ENCODE measurements at regions not wholly inside any gene's neighbourhood (a gene's known extent, or its start where the extent isn't known, plus 50 kb on each side); places are given as distances from the start of the nearest gene placed in this dataset.
A peak's percentile ranks its signal among the peaks of the same experiment; 100 is the strongest.
"Not testable (repeated sequence)": the region's sequence is repeated elsewhere in the genome, so short reads cannot be mapped to it uniquely, and the experiment has no call there.

DNA sequence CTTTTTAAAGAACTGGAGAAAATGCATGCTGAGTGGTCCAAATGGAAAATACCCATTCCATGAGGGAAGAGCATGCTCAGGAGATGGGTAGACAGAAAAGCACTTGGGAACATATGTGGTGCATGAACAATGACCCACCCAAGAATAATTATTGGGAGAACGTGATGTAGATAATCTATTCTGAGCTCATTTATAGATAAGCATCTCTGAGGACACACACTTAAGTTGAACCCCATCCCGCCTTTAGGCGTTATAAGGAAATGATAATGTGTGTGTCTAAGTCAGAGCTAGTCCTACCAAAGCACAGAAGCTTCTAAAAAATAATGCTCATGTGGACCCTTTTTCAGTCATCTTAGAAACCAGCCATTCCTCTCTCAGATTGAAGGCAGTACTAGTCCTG is 189.9 kb downstream of the KTN1 start:
- no peak for DNase-seq

DNA sequence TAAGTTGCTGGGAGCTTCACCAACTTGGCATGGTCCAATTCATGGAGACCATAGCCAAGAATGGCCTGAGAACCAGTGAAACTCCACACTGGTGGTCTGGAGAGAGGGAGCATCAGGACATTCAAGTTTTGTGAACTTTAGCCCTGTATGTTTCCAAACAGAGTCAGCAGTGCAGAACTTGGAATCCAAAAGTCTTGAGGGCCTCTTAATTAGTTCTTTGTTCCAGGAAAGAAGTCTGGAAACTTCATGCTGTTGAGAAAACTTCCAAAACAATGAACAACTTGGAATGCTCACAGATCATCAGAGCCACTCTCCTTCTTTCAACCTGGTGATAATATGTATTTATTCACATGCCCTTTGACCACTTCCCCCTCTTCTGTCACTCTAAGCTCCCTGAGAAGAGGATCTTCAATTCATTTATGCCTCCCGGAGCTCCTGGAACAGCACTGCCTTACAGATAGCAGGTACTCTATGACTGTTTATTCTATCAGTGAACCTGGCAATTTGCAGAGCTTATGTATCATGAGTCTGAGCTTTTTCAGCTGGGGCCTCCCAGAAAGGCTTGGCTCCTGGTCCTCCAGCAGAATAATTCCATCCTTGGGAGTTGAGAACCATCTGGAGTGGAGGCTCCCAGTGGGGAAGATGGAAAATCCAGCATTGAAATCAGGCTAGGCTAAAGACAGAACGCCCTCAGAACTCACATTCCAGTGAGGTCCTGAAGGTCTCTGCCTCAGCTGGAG is 191.4 kb downstream of the KTN1 start:
- no peak for DNase-seq

DNA sequence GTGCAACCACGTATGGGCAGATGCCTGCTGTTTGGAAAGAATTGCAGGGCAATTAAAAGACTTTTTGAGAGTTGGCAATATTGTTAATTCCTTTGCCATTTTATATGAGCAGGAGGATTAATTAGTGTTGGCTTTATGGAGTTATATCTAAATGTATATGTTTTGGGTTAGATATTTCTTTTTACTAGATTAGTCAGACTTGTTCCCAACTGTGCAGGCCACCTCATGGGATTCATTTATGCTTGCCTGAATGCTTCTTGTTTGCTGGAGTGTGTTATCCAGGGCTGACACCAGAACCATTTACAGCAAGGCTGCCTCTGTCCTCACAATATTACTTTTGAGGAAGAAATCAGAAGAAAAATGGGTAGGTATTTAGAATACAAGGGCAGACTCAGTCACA is 192.5 kb downstream of the KTN1 start:
- DNase-seq = no peak

DNA sequence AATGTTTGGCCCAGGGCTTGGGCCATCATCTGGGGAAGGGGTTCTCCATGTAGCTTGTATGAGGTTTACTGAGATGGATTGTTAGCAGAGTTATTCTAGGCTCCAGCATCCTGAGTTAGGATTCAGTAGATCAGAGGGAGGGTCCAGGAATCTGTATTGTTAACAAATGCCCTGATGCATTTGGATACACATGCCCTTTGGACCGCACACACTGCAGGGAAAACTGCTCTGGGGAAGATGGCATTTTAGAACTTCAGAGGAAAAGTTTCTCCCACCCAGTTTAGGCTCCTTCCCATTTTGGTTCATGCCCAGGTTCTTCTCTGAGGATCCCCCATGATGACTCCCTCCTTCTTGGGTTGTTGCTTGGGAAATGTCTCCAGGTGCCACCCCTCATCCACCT is 193.3 kb downstream of the KTN1 start:
- DNase-seq = no peak

DNA sequence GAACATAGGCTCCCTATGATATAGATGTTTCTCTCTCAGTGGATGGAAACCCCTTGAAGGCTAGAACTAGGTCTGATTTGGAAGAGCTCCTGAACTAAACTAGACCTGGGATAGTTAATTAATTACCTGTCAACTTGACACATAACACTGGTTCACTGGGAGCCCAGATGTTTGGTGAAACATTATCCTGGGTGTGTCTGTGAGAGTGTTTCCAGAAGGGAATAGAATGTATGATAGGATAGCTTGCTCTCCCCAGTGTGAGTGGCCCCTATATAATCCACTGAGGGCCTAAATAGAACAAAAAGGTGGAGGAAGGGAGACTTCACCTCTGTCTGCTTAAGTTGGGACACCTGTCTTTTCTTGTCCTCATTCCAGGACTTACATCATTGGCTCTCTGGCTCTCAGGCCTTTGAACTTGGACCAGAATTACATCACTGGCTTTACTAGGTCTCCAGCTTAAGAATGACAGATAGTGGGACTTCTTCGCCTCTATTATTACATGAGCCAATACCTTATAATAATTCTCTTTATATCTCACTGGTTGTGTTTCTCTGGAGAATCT is 194.1 kb downstream of the KTN1 start:
- no peak for DNase-seq

DNA sequence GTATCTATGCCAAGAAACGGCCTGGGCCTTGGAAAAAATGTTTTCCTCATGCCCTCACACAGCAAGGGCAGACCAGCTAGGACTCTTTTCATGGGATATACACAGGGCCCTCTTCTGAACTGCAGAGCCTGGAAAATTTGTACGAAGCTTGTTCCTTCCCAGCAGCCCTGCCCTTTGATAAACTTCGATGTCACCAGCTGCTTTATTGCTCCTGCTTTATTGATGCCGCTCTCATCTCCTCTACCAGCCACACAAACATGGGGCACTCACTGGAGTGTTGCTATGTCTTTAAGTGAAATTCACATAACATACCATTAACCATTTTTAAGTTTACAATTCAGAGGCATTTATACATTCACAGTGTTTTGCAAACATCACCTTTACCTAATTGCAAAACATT is 197.9 kb downstream of the KTN1 start:
- no peak for DNase-seq

DNA sequence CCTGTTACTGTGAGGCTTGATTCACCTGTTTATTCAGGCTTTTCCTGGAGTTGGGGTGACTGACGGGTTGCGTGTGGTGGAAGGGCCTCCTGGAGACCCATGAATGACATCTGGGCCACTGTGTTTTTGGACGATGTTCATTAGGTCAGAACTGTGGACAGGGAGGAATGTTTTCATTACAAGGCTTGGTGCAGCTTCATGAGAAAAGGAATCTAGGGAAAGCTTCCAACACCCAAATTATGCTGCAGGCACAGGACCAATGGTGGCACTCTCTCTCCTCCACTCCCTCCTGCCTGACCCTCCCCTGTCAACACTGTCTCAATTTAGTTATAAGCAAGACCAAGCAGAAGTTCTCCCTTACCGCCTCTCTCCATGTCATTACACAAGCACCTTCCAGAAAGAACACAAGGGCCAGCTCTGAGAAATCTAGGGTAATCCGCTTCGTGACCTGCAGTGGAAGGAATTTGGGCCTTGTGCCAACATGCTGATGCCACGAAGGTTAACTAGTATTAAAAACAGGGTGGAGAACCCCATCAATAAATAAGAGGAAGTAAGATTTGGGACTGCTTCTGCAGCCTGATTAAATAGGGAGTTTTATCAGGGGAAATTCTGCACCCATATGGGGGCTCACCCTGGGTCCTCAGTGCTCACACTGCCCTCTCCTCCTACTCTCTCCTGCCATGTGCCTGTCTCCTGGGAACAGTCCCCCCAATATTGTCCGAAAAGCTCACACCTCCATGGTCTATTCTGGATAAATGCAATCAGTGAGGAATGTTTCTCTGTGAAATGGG is 200.3 kb downstream of the KTN1 start:
- no peak for DNase-seq

DNA sequence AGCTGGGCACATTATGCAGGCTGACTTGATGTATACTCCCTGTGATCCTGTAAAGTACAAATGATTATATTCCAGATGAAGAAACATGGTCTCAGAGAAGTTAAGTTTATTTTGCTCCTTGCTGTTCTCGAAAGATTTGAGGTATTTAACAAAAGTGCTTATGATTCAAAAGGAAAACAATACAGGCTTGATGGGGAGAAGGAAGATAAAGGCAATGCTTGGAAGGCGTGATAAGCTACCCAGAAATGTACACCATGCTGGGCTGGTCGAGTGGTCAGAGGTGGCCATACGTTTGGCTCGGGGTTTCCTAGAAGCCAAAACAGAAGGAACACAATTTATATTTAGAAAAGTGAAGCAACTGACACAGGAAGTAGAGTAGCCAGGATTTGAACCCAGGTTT is 201.0 kb downstream of the KTN1 start:
- DNase-seq = no peak

DNA sequence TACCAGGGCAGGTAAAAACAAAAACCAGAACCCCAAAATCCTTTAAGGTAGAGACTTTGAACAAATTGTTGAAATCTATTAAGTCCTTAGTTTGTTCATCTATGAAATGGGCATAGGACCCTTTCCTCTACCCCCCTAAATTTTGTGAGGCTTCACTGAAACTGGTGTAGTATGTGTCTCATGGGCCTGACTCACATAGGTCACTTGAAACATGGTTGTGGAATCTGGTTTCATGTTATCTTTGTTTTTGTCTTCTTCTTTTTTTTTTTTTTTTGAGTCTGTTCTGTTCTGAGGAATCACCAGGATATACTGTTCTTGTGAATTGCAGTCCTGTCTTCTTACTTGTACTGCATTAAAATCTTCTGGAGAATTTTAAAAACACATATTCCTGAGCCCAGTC is 202.2 kb downstream of the KTN1 start:
- no peak for DNase-seq

DNA sequence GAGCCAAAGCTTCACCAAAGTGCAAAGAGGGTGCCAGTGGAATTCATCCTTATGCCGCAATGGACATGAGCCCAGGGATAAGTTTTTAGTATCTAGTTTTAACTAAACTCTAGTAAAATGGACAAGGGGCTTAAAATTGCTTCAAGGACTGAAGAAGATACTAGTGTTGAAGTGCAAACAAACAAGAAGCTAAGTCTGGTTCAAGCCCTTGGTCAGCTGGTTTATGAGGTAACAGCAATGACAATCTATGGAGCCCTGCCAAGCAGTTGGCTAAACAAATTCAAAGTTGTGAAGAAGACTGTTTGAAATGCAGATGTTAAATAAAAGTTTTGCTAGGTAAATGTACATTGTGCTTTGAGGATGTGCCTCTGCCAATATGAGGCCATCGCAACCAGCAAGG is 209.4 kb downstream of the KTN1 start:
- DNase-seq = no peak

DNA sequence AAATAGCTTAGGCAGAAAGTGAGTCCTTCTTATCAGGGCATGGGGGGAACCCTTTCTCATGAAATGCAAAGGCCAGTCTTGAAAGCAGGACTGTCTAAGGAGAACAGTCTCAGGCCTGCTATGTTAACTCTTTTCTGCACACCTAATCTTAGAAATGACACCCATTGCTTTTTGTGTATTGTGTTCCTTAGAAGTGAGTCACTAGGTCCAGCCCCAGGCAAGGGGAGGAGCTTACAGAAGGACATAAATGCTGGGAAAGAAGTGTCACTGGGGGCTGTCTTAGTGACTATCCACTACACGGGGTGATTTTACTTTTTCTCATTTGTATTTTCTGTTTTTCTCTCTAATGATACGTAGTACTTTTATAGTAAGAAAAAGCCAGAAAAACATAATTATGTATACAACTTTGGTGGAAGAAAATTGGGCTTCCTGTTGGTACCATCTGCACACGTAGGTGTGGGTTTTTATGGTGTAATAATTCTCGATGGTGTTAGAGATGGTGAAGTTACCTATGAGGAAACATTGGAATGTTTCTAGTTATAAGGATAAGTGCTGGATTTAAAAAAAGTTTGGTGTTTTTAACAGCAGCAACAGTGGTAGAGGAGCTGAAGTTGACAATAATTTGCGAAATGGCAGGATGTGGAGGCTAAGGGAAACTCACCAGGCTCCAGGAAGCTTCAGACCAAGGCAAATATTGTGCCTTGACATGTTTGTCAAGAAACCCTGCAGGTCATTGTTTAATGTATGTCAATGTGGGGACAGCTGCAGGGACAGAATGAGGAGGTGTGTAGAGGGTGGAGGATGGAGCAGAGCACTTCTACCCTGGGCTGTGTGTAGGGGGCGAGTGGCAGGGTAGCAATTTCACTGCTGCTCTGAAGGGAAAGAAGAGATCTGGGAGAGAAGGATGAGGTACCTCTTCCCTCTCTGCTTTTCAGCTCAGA is 214.9 kb downstream of the KTN1 start:
- no peak for DNase-seq

DNA sequence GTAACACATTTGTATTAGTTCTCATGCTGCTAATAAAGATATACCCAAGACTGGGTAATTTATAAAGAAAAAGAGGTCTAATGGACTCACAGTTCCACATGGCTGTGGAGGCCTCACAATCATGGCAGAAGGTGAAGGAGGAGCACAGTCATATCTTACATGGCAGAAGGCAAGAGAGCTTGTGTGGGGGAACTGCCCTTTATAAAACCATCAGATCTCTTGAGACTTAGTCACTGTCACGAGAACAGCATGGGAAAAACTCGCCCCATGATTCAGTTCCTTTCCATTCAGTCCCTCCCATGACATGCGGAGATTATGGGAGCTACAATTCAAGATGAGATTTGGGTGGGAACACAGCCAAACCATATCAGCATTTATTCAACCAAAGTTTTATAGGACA is 216.5 kb downstream of the KTN1 start:
- not testable (repeated sequence) for DNase-seq

DNA sequence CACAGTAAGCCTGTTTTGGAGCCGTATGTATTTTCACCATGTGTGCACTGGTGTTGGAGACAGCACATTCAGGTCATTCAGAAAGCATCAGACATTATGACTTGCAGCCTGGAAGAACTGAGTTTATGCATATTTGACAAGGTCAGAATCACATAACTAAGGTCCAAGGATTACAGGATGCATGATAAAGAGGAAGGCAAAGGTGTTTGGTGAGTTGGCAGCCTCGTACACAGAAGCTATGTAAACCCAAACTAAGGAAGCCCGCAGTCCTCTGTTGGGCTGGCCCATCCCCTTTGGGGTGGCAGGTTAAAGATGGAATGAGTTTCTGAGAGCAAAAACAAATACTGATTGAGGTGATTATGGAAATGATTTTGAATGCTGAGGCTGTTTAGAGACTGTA is 218.4 kb downstream of the KTN1 start:
- no peak for DNase-seq

DNA sequence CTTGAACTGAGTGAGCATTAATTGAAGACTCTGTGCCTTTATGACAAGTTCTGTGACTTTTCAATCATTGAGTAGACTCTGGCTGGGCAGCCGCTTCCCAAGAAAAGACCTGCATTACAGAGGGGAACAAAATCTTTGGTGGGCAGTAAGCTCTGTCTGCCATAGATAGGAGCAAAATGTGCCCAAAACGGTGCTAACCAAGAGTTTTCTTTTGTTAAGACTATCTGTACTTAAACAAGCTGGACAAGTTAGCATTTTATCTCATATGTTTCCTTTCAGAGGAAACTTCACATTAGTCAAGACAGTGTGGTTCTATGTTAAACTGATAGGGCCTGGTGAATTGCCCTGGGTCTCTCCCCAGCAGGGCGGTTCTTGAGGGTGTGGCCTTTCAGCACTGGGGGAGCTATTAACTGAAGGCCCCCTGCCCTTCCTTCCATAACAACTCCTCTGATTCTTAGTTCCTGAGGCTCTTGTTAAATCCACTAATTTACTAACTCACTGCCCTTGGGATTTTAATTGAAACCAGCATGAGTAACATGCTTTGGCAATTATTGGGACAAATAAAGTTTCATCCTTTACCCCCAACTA is 219.6 kb downstream of the KTN1 start:
- no peak for DNase-seq

DNA sequence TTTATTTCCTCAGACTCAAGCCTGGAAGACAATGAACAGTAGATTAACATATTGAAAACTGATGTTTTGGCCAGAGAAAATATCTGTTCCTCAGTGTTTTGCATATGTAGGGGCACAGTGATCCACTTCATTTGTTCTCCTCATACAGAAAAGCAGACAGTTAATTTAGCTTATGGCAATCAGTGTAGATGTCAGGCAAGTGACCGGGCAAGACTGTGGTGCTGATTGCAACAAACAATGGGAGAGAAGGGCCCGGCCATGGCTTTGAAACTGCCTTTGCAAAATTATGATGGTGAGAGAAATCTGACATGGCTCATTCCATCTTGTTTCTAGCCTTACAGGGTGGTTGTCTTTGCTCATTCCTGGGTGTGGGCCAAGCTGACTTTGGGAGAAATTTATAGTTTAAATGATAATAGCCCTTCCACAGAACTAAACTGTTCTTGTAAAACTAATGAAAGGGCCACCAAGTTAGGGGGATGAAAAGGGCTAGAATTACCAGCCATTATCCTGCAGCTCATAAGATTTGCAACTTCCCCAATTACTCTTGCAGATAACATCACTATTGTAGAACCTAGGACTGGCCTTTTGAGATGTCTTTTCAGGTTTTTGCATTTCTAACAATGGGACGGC is 220.3 kb downstream of the KTN1 start:
- DNase-seq = no peak

DNA sequence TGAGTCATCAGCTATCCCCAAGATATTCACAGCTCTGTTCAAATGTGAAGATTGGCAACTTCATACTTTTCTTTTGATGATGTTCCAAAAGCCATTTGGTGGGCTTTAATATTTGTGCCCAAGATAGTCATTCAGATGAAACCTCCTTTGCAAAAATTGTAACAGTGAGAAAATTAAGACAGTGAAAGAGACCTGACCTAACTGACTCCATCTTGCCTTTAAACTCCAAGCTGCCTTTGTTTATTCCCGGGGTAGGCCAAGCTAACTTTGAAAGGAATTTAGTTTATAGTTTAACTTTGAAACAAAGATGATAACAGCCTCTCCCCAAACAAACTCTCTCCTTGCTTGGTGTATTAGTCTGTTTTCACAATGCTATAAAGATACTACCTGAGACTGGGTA is 221.1 kb downstream of the KTN1 start:
- DNase-seq = no peak

DNA sequence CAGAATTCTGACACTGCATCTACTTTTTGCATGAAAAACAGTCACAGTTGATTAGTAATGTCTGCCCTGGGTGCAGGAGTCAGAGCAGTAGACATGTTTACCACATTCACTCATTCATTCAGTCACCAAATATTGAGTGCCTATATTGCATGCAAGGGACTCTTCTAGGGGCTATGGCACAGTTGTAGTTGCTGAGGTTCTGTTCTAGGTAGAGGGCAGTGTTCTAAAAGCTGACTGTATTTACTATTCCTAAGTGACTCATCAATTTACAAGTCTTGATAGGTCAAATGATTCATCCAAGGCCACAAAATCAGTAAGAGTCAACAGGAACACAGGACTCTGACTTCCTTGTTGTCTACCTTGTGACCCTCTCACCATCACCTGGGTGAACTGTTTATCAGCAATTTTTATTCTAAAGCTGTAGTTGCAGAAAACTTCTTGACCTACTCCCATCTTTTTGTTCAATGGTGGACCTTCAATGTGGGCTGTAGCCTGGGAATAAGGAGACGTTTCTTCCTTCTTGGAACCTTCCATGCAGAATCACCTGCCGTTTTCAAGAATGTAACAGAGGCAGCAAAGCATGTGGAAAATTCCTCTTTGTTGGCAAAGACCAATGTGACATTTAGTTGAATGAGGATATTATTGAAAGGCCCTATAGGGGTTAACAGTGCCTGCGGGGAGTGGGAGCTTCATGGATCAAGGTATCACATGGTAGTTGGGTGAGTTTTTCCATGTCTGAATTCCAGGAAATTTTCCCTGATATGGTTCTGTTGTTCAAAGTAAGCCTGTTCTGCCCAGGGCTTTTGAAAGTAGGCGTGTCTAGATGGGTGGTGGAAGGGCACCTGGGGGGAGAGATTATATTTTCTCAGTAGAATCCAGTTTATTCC is 223.2 kb downstream of the KTN1 start:
- no peak for DNase-seq

DNA sequence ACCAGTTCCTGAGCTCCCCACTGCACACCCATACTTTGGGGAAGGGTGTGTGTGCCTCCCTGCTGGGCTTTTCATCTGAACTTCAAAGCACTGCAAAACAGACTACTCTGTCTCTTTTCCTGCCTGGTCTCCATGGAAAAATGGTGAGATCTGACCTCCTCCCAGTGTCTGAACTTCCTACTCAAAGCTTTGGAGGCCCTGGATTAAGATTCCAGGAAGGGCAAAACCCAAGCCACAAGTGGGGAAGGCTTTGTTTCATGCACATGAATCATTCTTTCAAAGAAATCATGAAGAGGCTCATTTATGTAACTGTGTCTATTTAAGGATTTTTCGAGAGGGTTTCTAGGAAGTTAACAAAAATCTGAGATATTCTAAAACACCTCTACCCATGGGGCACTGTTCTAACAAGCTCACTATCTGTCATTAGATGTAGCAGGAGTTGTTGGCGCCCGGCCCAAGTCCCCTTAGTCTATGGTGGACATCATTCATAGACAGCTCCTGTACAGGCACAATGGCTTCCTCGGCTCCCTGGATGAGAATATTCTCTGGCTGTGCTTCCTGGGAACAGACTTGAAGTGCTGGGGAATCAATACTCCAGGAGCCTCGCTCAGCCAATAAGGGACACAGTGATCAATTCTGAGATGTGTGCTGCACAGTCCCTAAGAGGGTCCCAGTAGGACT is 224.0 kb downstream of the KTN1 start:
- no peak for DNase-seq

DNA sequence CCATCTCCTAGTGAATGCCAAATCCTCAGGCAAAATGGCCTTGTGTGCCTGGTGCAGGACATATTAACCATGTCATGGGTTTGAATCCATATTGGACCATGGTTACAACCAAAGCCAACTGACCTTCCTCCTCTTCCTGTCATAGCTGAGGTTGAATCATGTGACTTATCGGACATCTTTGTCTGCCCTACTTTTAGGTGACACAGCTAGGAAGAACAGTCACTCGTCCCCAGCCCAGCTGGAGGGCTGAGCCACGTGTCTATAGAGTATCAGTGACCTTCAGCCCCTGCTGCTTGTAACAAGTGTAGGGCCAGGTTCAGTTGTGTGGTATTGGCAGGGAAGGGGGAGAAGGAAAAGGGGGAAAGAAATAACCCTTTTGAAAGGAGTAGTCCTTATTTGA is 225.2 kb downstream of the KTN1 start:
- no peak for DNase-seq

DNA sequence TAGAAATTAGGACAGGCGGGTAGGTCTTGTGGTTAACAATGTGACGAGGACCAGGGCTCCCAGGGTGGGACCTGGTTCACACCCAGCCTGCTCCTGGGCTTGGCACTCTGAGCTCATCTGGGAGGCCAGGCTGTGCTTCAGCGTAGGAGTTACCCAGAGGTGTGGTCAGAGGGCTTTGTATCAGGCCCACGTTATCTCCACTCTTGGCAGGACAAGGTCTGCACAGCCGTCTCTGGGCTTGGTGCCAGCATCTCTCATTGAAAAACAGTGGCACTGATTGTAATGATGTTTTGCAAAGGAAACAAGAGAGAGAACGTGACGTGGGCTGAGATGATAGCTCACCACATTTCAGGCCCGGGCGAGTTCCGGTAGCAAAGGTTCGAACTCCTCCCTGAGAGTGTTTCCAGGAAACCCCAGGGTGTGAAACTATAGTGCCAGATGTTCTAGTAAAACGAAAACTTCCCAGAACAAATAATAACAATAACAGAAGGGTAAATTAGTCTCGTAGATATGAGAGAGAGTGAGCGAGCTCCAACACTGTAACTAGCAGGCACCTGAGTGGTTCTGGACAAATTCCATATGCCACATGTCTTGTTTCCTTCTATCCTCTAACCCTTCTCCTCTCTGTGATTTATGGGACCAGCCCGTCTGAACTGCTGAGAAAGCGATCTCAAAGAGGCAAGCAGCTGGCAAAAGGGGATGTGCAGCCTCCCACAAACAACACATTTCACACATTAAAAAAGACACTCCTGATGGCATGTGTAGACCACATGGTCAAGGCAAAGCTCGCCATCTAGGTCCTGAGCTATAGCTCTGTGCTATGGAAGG is 227.3 kb downstream of the KTN1 start:
- peak; percentile 3 to 69 (median 28) for DNase-seq
